ENCODE measurements at regions not wholly inside any gene's neighbourhood (a gene's known extent, or its start where the extent isn't known, plus 50 kb on each side); places are given as distances from the start of the nearest gene placed in this dataset.

GRCh38 chr7:9264395-9264794, 831.0 kb downstream of the NXPH1 start:
- Histone ChIP-seq H3K9me3 (peaks cover 8% of the 10 kb centered on the region), H3K4me3 (no peak overlapping the region), H3K27ac (no peak overlapping the region), H3K36me3 (no peaks in the 10 kb centered on the region), H3K4me1 (no peaks in the 10 kb centered on the region), H3K27me3 (no peaks in the 10 kb centered on the region)
- ATAC-seq (no peak), DNase-seq (no peak)
- intact Hi-C loops (cut with DNase I): no loop called here
- no peak for TF ChIP-seq CTCF (IDR thresholded peaks at IDR 0.05)

DNA sequence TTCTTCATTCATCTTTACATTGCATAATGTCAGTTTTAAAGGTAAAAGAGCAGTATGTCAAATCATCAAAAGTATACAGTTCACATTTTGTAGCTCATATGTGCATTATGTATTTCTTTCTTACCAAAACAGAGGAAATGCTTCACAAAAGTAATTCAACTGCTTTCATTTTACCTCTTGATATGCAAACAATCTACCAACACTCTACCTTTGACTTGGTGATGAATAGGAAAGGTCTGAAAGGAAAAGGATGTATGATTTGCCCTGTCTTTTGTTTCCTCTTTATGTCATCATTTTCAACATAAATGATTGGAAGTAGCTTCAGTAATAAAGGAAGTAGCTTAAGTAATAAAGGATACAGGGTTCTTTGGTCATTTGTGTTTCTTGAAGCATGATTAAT, 846.7 kb downstream of the NXPH1 start:
- TF ChIP-seq CTCF (IDR thresholded peaks at IDR 0.05): no peak
- Histone ChIP-seq H3K27me3 (no peaks in the 10 kb centered on the region), H3K36me3 (no peaks in the 10 kb centered on the region), H3K9me3 (no peaks in the 10 kb centered on the region), H3K4me3 (no peak overlapping the region), H3K27ac (no peak overlapping the region), H3K4me1 (no peaks in the 10 kb centered on the region)
- DNase-seq (no peak), ATAC-seq (no peak)
- intact Hi-C loops (cut with DNase I): no loop called here

GRCh38 chr7:9283246-9283645, 849.8 kb downstream of the NXPH1 start:
- no peak for TF ChIP-seq CTCF (IDR thresholded peaks at IDR 0.05)
- H3K36me3 ChIP-seq: no peaks in the 10 kb centered on the region
- intact Hi-C loops (cut with DNase I): no loop called here
- no peak overlapping the region for H3K27ac ChIP-seq
- H3K4me3 ChIP-seq: no peak overlapping the region
- no peak for ATAC-seq
- no peak for DNase-seq
- H3K9me3 ChIP-seq: no peaks in the 10 kb centered on the region
- H3K4me1 ChIP-seq: no peaks in the 10 kb centered on the region
- no peaks in the 10 kb centered on the region for H3K27me3 ChIP-seq

DNA sequence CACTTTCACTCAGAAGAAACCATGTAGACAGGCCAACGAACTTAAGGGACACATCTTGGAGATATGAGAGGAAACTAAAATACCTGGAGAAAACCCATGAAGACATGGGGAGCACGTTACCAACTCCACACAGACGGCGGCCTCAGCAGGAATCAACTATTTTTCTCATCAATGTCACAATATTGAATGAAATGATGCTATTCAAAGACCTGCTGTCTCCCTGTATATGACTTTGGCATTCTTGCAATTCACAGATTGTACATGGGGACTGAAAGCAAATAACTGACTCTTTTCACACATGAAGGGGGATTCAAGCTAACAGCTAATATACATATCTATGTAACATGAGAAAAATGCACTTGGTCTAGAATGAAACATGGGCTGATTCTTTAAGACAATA, 869.0 kb downstream of the NXPH1 start:
- Histone ChIP-seq H3K27ac (no peak overlapping the region), H3K9me3 (no peaks in the 10 kb centered on the region), H3K4me1 (no peaks in the 10 kb centered on the region), H3K27me3 (no peaks in the 10 kb centered on the region), H3K4me3 (no peak overlapping the region), H3K36me3 (no peaks in the 10 kb centered on the region)
- intact Hi-C loops (cut with DNase I): no loop called here
- TF ChIP-seq CTCF (IDR thresholded peaks at IDR 0.05): no peak
- no peak for ATAC-seq
- no peak for DNase-seq

- H3K27ac ChIP-seq: no peak overlapping the region
- H3K36me3 ChIP-seq: no peaks in the 10 kb centered on the region
- no peak for TF ChIP-seq CTCF (IDR thresholded peaks at IDR 0.05)
- H3K27me3 ChIP-seq: no peaks in the 10 kb centered on the region
- H3K4me3 ChIP-seq: no peak overlapping the region
- DNase-seq (no peak), ATAC-seq (no peak)
- intact Hi-C loops (cut with DNase I): no loop called here
- H3K9me3 ChIP-seq: no peaks in the 10 kb centered on the region
- H3K4me1 ChIP-seq: no peaks in the 10 kb centered on the region
Observed at GRCh38 chr7:9307131-9307530, 873.7 kb downstream of the NXPH1 start.

- H3K4me3 ChIP-seq: no peak overlapping the region
- no peaks in the 10 kb centered on the region for H3K4me1 ChIP-seq
- H3K27me3 ChIP-seq: no peaks in the 10 kb centered on the region
- no peak overlapping the region for H3K27ac ChIP-seq
- DNase-seq: no peak
- intact Hi-C loops (cut with DNase I): no loop called here
- H3K36me3 ChIP-seq: no peaks in the 10 kb centered on the region
- no peak for TF ChIP-seq CTCF (IDR thresholded peaks at IDR 0.05)
- no peak for ATAC-seq
- H3K9me3 ChIP-seq: no peaks in the 10 kb centered on the region
Observed at GRCh38 chr7:9324513-9324912, 891.1 kb downstream of the NXPH1 start.

Measured in upper lobe of right lung (tissue), 1 donor.